Colonic mucosa (tissue), 4 donors: ENCODE measurements at regions not wholly inside any gene's neighbourhood (a gene's known extent, or its start where the extent isn't known, plus 50 kb on each side); places are given as distances from the start of the nearest gene placed in this dataset.

ENCODE experiments used
- DNase-seq: peaks from one replicate; pipeline ENCODE4 v3.0.0-alpha.2; 2020
- H3K27ac ChIP-seq: fragments of 200-600 bp; one replicate; pipeline ENCODE4 v1.8.0; 2021
- H3K27me3 ChIP-seq: fragments of 200-600 bp; one replicate; pipeline ENCODE4 v1.8.0; 2021
- H3K36me3 ChIP-seq: fragments of 200-600 bp; one replicate; pipeline ENCODE4 v1.8.0; 2021
- H3K4me1 ChIP-seq: fragments of 200-600 bp; one replicate; pipeline ENCODE4 v1.8.0; 2021; ENCODE audit warnings: mild to moderate bottlenecking
- H3K4me3 ChIP-seq: fragments of 200-600 bp; one replicate; pipeline ENCODE4 v1.8.0; 2021
- H3K9ac ChIP-seq, 2 donors: one replicate each; pipeline ENCODE4 v1.7.0; 2013; ENCODE audit warnings: control low read depth in 2 of 2, low read depth in 2 of 2, low read length in 2 of 2
- H3K9me3 ChIP-seq: fragments of 200-600 bp; one replicate; pipeline ENCODE4 v1.8.0; 2021
- intact Hi-C: fragments of 100-400 bp; cut with DNase I; formaldehyde crosslinking; loops from one replicate; pipeline ENCODE4 v1.14.1; 2022
- TF ChIP-seq, protein P1 (sequence below): fragments of 200-600 bp; IDR thresholded peaks from one replicate; pipeline ENCODE4 v1.8.0; 2022; ENCODE audit warnings: antibody characterized with exemption, mild to moderate bottlenecking
- donor health status: healthy.
- donor health status: DM: no; HTN: no; CAD: no.
- donor health status: DM: no; HTN: no; CAD: no.

DNA sequence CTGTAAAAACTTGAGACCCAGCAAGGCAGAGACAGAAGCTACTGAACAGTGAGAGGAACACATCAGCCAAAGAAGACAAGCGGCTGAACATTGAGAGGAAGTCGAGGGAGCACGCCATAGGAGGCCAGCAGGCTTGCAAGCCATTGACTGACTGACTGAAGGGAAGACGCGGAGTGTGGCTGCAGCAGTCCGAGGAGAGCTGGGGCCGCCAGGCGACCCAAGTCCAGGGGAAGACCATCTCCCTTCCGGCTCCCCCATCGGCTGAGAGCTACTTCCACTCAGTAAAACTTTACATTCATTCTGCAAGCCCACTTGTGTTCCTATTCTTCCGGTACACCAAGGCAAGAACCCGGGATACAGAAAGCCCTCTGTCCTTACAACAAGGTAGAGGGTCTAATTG, 167.3 kb upstream of the MBL2 start:
- Histone ChIP-seq H3K36me3 (no peaks in the 10 kb centered on the region), H3K27ac (no peak overlapping the region), H3K27me3 (no peaks in the 10 kb centered on the region), H3K4me3 (no peak overlapping the region), H3K4me1 (no peaks in the 10 kb centered on the region), H3K9me3 (no peaks in the 10 kb centered on the region), H3K9ac (no peak overlapping the region)
- intact Hi-C loops: no loop called here
- DNase-seq: no peak
- TF ChIP-seq, protein P1, sequence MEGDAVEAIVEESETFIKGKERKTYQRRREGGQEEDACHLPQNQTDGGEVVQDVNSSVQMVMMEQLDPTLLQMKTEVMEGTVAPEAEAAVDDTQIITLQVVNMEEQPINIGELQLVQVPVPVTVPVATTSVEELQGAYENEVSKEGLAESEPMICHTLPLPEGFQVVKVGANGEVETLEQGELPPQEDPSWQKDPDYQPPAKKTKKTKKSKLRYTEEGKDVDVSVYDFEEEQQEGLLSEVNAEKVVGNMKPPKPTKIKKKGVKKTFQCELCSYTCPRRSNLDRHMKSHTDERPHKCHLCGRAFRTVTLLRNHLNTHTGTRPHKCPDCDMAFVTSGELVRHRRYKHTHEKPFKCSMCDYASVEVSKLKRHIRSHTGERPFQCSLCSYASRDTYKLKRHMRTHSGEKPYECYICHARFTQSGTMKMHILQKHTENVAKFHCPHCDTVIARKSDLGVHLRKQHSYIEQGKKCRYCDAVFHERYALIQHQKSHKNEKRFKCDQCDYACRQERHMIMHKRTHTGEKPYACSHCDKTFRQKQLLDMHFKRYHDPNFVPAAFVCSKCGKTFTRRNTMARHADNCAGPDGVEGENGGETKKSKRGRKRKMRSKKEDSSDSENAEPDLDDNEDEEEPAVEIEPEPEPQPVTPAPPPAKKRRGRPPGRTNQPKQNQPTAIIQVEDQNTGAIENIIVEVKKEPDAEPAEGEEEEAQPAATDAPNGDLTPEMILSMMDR: no peak

DNA sequence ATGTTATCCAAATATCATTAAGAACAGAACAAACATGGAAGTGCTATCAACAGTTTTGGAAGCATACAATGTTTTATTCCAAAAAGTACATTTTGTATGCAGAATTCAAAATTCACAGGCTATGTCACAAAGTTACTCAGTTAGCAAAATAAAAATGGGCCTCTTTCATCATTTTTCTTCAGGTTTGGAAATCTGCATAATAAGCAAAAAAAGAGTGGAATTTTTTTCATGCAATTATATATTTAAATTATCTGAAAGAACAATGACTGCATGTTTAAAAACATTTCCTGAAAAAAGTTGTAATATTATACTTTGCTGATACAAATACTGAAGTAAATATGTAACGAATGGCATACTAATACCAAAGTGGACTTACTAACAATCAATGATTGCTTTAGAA, 161.2 kb upstream of the MBL2 start:
- no peak for DNase-seq
- Histone ChIP-seq H3K27ac (no peak overlapping the region), H3K27me3 (no peaks in the 10 kb centered on the region), H3K4me3 (no peak overlapping the region), H3K36me3 (no peaks in the 10 kb centered on the region), H3K9ac (no peak overlapping the region), H3K9me3 (no peaks in the 10 kb centered on the region), H3K4me1 (no peaks in the 10 kb centered on the region)
- intact Hi-C loops: no loop called here
- TF ChIP-seq, protein P1: no peak

DNA sequence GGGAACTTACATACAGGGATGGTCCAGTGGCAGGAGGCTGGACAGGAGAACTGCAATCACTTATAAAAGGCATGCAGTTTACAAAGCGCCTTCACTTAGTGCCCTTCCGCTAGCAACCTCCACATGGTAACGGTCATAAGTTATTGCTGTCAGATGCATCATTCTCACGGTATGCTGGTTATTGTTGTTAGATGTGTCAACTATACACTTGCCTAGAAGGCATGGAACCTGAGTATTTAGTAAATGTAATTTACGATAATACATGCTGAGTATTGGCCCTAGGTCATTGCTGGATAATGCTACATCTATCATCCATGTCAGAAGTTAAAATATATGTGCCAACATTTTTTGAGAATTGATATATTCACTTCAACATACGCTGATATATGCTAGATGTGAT, 155.1 kb upstream of the MBL2 start:
- Histone ChIP-seq H3K4me1 (no peaks in the 10 kb centered on the region), H3K27me3 (no peaks in the 10 kb centered on the region), H3K27ac (no peak overlapping the region), H3K4me3 (no peak overlapping the region), H3K36me3 (no peaks in the 10 kb centered on the region), H3K9ac (no peak overlapping the region), H3K9me3 (no peaks in the 10 kb centered on the region)
- no peak for DNase-seq
- intact Hi-C loops: no loop called here
- TF ChIP-seq, protein P1: no peak

DNA sequence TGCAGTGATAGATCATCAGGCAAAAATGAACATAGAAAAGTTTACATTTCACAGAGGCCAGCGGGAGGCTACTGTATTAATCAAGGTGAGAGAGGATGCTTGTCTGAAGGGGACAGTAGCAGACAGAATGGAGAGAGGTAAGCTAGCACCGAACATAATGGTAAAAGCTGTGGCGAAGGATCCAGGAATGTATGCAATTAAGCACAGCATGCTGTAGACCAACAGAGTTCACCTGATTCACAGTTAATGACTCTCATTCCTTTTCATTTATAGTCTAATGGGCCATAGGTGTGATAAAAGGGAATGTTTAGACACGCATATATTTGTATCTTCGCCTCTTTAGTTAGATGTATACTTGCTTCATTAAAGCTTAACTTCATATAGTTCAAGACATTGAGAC, 150.9 kb upstream of the MBL2 start:
- H3K36me3 ChIP-seq: no peaks in the 10 kb centered on the region
- H3K27me3 ChIP-seq: no peaks in the 10 kb centered on the region
- H3K4me3 ChIP-seq: no peak overlapping the region
- no peaks in the 10 kb centered on the region for H3K4me1 ChIP-seq
- TF ChIP-seq, protein P1: no peak
- H3K27ac ChIP-seq: no peak overlapping the region
- H3K9me3 ChIP-seq: no peaks in the 10 kb centered on the region
- intact Hi-C loops: no loop called here
- no peak for DNase-seq
- H3K9ac ChIP-seq: no peak overlapping the region

DNA sequence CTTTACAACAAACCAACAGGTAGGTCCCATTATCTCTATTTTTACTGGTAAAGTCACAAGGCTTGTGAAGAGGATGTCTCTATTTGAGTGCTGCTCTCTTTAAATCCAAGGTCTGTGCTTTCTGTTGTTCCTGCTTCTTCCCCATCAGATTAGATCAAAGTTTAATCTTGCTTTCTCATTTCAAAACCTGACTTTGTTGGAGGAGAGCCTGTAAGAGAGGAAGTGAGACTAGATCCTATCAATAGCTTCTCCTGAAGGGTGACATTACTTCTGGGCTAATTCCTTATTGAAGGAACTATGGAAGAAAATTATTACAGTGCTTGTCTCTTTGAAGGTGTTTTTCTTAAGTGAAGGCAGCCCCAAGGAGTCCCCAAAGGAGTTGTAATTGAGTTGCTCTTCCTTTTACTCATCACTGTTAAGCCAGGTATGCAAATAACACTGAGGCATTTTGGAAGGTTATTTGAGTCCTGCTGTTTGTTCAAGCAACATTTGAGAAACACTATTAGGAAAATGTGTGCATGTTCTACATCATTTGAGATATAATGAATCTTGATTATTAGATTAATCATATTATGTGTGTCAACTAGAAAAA, 146.2 kb upstream of the MBL2 start:
- no peak for DNase-seq
- Histone ChIP-seq H3K27ac (no peak overlapping the region), H3K9ac (no peak overlapping the region), H3K36me3 (no peaks in the 10 kb centered on the region), H3K4me3 (no peak overlapping the region), H3K27me3 (no peaks in the 10 kb centered on the region), H3K9me3 (no peaks in the 10 kb centered on the region), H3K4me1 (no peaks in the 10 kb centered on the region)
- TF ChIP-seq, protein P1: no peak
- intact Hi-C loops: no loop called here
